Amniotic epithelial cell (primary cell): ENCODE measurements at regions not wholly inside any gene's neighbourhood (a gene's known extent, or its start where the extent isn't known, plus 50 kb on each side); places are given as distances from the start of the nearest gene placed in this dataset.
"Not testable (repeated sequence)": the region's sequence is repeated elsewhere in the genome, so short reads cannot be mapped to it uniquely, and the experiment has no call there.

Experiments used
- DNase-seq: peaks from one replicate; pipeline ENCODE4 v3.0.0-alpha.2; 2010; ENCODE audit warnings: low read depth

DNA sequence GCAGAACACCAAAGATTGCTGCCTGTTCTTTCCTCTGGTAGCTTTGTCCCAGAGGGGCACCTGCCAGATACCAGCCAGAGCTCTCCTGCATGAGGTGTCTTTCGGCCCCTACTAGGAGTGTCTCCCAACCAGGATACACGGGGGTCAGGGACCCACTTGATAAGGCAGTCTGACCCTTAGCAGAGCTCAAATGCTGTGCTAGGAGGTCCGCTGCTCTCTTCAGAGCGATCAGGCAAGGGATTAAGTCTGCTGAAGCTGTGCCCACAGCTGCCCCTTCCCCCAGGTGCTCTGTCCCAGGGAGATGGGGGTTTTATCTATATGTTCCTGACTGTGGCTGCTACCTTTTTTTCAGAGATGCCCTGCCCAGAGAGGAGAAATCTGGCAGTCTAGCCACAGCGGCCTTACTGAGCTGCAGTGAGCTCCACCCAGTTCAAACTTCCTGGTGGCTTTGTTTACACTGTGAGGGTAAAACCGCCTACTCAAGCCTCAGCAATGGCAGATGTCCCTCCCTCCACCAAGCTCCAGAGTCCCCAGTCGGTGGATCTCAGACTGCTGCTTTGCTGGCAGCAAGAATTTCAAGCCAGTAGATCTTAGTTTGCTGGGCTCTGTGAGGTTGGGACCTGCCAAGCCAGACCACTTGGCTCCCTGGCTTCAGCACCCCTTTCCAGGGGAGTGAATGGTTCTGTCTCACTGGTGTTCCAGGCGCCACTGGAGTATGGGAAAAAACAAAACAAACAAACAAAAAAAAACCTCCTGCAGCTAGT is 52.0 kb upstream of the TMTC2 start:
- not testable (repeated sequence) for DNase-seq

DNA sequence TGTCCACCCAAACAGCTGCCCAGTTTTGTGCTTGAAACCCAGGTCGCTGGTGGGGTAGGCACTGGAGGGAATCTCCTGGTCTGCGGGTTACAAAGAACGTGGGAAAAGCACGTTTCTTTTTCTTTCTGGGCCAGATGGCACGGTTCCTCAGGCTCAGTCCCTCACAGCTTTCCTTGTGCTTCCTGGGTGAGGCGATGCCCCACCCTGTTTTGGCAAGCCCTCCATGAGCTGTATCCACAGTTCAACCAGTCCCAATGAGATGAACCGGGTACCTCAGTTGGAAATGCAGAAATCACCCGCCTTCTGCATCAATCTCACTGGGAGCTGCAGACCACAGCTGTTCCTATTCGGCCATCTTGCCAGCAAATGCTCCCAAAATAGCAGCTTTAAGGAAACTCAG is 51.4 kb upstream of the TMTC2 start:
- DNase-seq = no peak
